ENCODE measurements at regions not wholly inside any gene's neighbourhood (a gene's known extent, or its start where the extent isn't known, plus 50 kb on each side); places are given as distances from the start of the nearest gene placed in this dataset.

GRCh38 chr11:70594606-70595005, 196.3 kb downstream of the CTTN start:
- H3K27ac ChIP-seq (ENCODE audit: low read depth, low read length, poor library complexity, severe bottlenecking), result no peak overlapping the region
- ChIA-PET POLR2A (ENCODE audit: low non-redundant PET) (no interaction called here), CTCF (no interaction called here)
- no peak overlapping the region for H3K4me3 ChIP-seq (ENCODE audit: low read depth, low read length, poor library complexity, severe bottlenecking)
- H3K9me3 ChIP-seq (ENCODE audit: low read depth, low read length, poor library complexity, severe bottlenecking), result no peaks in the 10 kb centered on the region
- no peaks in the 10 kb centered on the region for H3K36me3 ChIP-seq (ENCODE audit: insufficient read depth, low read length, poor library complexity, severe bottlenecking)
- TF ChIP-seq EZH2 (IDR thresholded peaks at IDR 0.05; ENCODE audit: borderline replicate concordance, low read depth, low read length, poor library complexity, severe bottlenecking) (no peak), CTCF (conservative IDR thresholded peaks at IDR 0.05; ENCODE audit: low read depth, low read length) (no peak)
- no peaks in the 10 kb centered on the region for H3K4me1 ChIP-seq (ENCODE audit: insufficient read depth, low read length, poor library complexity, severe bottlenecking)
- intact Hi-C loops (cut with micrococcal nuclease; ENCODE audit: unreplicated experiment), result no loop called here
- peaks cover 7% of the 10 kb centered on the region for H3K27me3 ChIP-seq (replicated peaks; ENCODE audit: insufficient read depth, low read depth, low read length, poor library complexity)
- DNase-seq (ENCODE audit: low spot score), result no peak
- BruUV-seq (replicated peaks), result no TSS peak

DNA sequence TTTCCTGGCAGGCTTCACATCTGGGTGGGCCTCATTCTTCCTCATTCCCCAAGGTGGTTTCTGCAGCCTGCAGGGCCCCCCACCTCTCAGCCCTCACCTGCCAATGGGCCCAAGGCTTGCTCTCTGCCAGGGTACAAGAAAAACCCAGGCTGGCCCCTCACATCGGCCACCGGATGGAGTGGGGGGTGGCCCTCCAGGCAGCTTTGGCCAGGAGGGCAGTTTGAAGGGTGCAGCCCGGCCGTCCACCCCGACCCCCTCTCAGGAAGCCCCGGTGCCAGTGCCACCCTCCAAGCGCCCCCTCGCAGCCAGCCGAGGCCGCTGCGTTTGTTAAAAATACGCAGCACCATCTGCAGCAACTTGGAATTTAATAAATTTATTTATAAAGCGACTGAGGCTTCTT, 196.7 kb downstream of the CTTN start:
- H3K27me3 ChIP-seq (replicated peaks; ENCODE audit: insufficient read depth, low read depth, low read length, poor library complexity), result peaks cover 7% of the 10 kb centered on the region
- H3K27ac ChIP-seq (ENCODE audit: low read depth, low read length, poor library complexity, severe bottlenecking), result no peak overlapping the region
- H3K36me3 ChIP-seq (ENCODE audit: insufficient read depth, low read length, poor library complexity, severe bottlenecking), result no peaks in the 10 kb centered on the region
- H3K9me3 ChIP-seq (ENCODE audit: low read depth, low read length, poor library complexity, severe bottlenecking), result no peaks in the 10 kb centered on the region
- DNase-seq (ENCODE audit: low spot score), result no peak
- no peak for TF ChIP-seq EZH2 (IDR thresholded peaks at IDR 0.05; ENCODE audit: borderline replicate concordance, low read depth, low read length, poor library complexity, severe bottlenecking)
- TF ChIP-seq CTCF (conservative IDR thresholded peaks at IDR 0.05; ENCODE audit: low read depth, low read length), result no peak
- no peak overlapping the region for H3K4me3 ChIP-seq (ENCODE audit: low read depth, low read length, poor library complexity, severe bottlenecking)
- ChIA-PET POLR2A (ENCODE audit: low non-redundant PET) (no interaction called here), CTCF (no interaction called here)
- intact Hi-C loops (cut with micrococcal nuclease; ENCODE audit: unreplicated experiment), result no loop called here
- no TSS peak for BruUV-seq (replicated peaks)
- H3K4me1 ChIP-seq (ENCODE audit: insufficient read depth, low read length, poor library complexity, severe bottlenecking), result no peaks in the 10 kb centered on the region

DNA sequence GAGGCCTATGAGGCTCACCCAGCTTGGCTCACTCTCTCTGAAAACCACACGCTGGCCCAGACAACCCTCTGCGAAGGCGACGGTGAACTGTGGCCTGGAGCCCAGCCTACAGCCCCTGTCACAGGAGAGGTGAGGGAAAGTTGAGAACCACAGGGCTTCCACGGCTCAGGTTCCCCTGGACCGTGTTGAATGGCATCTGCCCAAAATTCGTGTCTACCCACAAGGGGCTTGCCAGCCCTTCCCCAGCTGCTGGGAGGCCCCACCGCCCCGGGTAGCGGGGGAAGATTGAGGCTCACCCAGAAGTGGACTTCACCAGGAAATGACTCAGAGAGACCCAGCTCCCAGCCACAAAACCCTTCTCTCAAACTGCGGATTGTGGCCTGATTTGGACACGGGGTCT, 197.1 kb downstream of the CTTN start:
- BruUV-seq (replicated peaks), result no TSS peak
- H3K27ac ChIP-seq (ENCODE audit: low read depth, low read length, poor library complexity, severe bottlenecking), result no peak overlapping the region
- intact Hi-C loops (cut with micrococcal nuclease; ENCODE audit: unreplicated experiment), result no loop called here
- H3K4me1 ChIP-seq (ENCODE audit: insufficient read depth, low read length, poor library complexity, severe bottlenecking), result no peaks in the 10 kb centered on the region
- no peak for DNase-seq (ENCODE audit: low spot score)
- H3K27me3 ChIP-seq (replicated peaks; ENCODE audit: insufficient read depth, low read depth, low read length, poor library complexity), result peaks cover 7% of the 10 kb centered on the region
- TF ChIP-seq EZH2 (IDR thresholded peaks at IDR 0.05; ENCODE audit: borderline replicate concordance, low read depth, low read length, poor library complexity, severe bottlenecking), result no peak
- no peak for TF ChIP-seq CTCF (conservative IDR thresholded peaks at IDR 0.05; ENCODE audit: low read depth, low read length)
- ChIA-PET POLR2A (ENCODE audit: low non-redundant PET) (no interaction called here), CTCF (no interaction called here)
- no peak overlapping the region for H3K4me3 ChIP-seq (ENCODE audit: low read depth, low read length, poor library complexity, severe bottlenecking)
- no peaks in the 10 kb centered on the region for H3K9me3 ChIP-seq (ENCODE audit: low read depth, low read length, poor library complexity, severe bottlenecking)
- H3K36me3 ChIP-seq (ENCODE audit: insufficient read depth, low read length, poor library complexity, severe bottlenecking), result no peaks in the 10 kb centered on the region

Measured in A673 (cell line).